HFFc6 (cell line): ENCODE measurements at regions not wholly inside any gene's neighbourhood (a gene's known extent, or its start where the extent isn't known, plus 50 kb on each side); places are given as distances from the start of the nearest gene placed in this dataset.
A peak's percentile ranks its signal among the peaks of the same experiment; 100 is the strongest.

Source experiments
- DNase-seq: peaks from one replicate; pipeline ENCODE4 v3.0.0-alpha.2; 2018
- H3K27ac Mint-ChIP-seq: 2 replicates; pipeline ENCODE4 v1.8.0; 2020; ENCODE audit warnings: mild to moderate bottlenecking, mixed read lengths
- H3K27me3 Mint-ChIP-seq: 2 replicates; pipeline ENCODE4 v1.8.0; 2021; ENCODE audit warnings: mild to moderate bottlenecking, moderate library complexity, mixed read lengths; ENCODE audit not compliant: insufficient read depth
- H3K36me3 Mint-ChIP-seq: 2 replicates; pipeline ENCODE4 v1.8.0; 2021; ENCODE audit warnings: low read depth, mixed read lengths
- H3K4me1 Mint-ChIP-seq: 2 replicates; pipeline ENCODE4 v1.8.0; 2020; ENCODE audit warnings: low read depth, mixed read lengths
- H3K4me3 Mint-ChIP-seq: 2 replicates; pipeline ENCODE4 v1.8.0; 2020; ENCODE audit warnings: mild to moderate bottlenecking, moderate library complexity, mixed read lengths
- H3K9me3 Mint-ChIP-seq: 2 replicates; pipeline ENCODE4 v1.8.0; 2020; ENCODE audit warnings: mild to moderate bottlenecking, mixed read lengths
- CTCF ChIP-seq: fragments of 200-600 bp; sonication (generic); IDR thresholded peaks from 2 replicates; pipeline ENCODE4 v1.5.0; 2021; ENCODE audit warnings: antibody characterized with exemption, mild to moderate bottlenecking

- H3K4me3 Mint-ChIP-seq, result no peak overlapping the region
- H3K27ac Mint-ChIP-seq, result no peak overlapping the region
- no peak for TF ChIP-seq CTCF
- no peaks in the 10 kb centered on the region for H3K9me3 Mint-ChIP-seq
- peaks cover 1% of the 10 kb centered on the region for H3K27me3 Mint-ChIP-seq
- no peak for DNase-seq
- H3K4me1 Mint-ChIP-seq, result peaks cover 51% of the 10 kb centered on the region
- H3K36me3 Mint-ChIP-seq, result no peaks in the 10 kb centered on the region
Measured at GRCh38 chr10:35895331-35895730, 253.2 kb upstream of the FZD8 start.

GRCh38 chr10:35892526-35892925 is 250.4 kb upstream of the FZD8 start:
- Mint-ChIP-seq H3K4me3 (no peak overlapping the region), H3K27me3 (no peaks in the 10 kb centered on the region), H3K27ac (no peak overlapping the region), H3K36me3 (no peaks in the 10 kb centered on the region), H3K9me3 (no peaks in the 10 kb centered on the region), H3K4me1 (peaks cover 47% of the 10 kb centered on the region)
- DNase-seq, result no peak
- TF ChIP-seq CTCF, result no peak

- peaks cover 41% of the 10 kb centered on the region for H3K4me1 Mint-ChIP-seq
- no peak for DNase-seq
- H3K9me3 Mint-ChIP-seq, result no peaks in the 10 kb centered on the region
- no peaks in the 10 kb centered on the region for H3K36me3 Mint-ChIP-seq
- no peak for TF ChIP-seq CTCF
- H3K27me3 Mint-ChIP-seq, result peaks cover 2% of the 10 kb centered on the region; the same call in 1 of the 2 replicates
- H3K4me3 Mint-ChIP-seq, result no peak overlapping the region
- peak overlapping the region; percentile 35; the same call in 1 of the 2 replicates for H3K27ac Mint-ChIP-seq
Measured at GRCh38 chr10:35890676-35891495, 248.8 kb upstream of the FZD8 start.

- Mint-ChIP-seq H3K9me3 (no peaks in the 10 kb centered on the region), H3K27me3 (peaks cover 2% of the 10 kb centered on the region; the same call in 1 of the 2 replicates), H3K27ac (no peak overlapping the region), H3K4me1 (peaks cover 33% of the 10 kb centered on the region), H3K4me3 (no peak overlapping the region), H3K36me3 (no peaks in the 10 kb centered on the region)
- DNase-seq, result no peak
- no peak for TF ChIP-seq CTCF
Measured at GRCh38 chr10:35889971-35890675, 248.0 kb upstream of the FZD8 start.

- no peak overlapping the region for H3K27ac Mint-ChIP-seq
- H3K36me3 Mint-ChIP-seq, result no peaks in the 10 kb centered on the region
- H3K27me3 Mint-ChIP-seq, result peaks cover 2% of the 10 kb centered on the region; the same call in 1 of the 2 replicates
- H3K4me3 Mint-ChIP-seq, result no peak overlapping the region
- no peaks in the 10 kb centered on the region for H3K9me3 Mint-ChIP-seq
- peaks cover 27% of the 10 kb centered on the region for H3K4me1 Mint-ChIP-seq
- no peak for DNase-seq
- no peak for TF ChIP-seq CTCF
Measured at GRCh38 chr10:35889226-35889625, 247.1 kb upstream of the FZD8 start.
